ENCODE measurements at regions not wholly inside any gene's neighbourhood (a gene's known extent, or its start where the extent isn't known, plus 50 kb on each side); places are given as distances from the start of the nearest gene placed in this dataset.
"Not testable (repeated sequence)": the region's sequence is repeated elsewhere in the genome, so short reads cannot be mapped to it uniquely, and the experiment has no call there.

GRCh38 chr9:103319979-103320378, 324.8 kb downstream of the CYLC2 start:
- Histone ChIP-seq H3K27me3 (replicated peaks; ENCODE audit: insufficient read depth) (no peaks in the 10 kb centered on the region), H3K4me3 (no peak overlapping the region), H3K4me1 (ENCODE audit: control insufficient read depth in 1 of 2, low read depth in 2 of 2) (no peaks in the 10 kb centered on the region), H3K36me3 (no peaks in the 10 kb centered on the region), H3K9me3 (no peaks in the 10 kb centered on the region), H3K27ac (no peak overlapping the region)
- ATAC-seq (ENCODE audit: insufficient number of reproducible peaks, low FRiP score, low read depth), result no peak
- TF ChIP-seq, protein P1, sequence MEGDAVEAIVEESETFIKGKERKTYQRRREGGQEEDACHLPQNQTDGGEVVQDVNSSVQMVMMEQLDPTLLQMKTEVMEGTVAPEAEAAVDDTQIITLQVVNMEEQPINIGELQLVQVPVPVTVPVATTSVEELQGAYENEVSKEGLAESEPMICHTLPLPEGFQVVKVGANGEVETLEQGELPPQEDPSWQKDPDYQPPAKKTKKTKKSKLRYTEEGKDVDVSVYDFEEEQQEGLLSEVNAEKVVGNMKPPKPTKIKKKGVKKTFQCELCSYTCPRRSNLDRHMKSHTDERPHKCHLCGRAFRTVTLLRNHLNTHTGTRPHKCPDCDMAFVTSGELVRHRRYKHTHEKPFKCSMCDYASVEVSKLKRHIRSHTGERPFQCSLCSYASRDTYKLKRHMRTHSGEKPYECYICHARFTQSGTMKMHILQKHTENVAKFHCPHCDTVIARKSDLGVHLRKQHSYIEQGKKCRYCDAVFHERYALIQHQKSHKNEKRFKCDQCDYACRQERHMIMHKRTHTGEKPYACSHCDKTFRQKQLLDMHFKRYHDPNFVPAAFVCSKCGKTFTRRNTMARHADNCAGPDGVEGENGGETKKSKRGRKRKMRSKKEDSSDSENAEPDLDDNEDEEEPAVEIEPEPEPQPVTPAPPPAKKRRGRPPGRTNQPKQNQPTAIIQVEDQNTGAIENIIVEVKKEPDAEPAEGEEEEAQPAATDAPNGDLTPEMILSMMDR (IDR thresholded peaks at IDR 0.05), result no peak
- no peak for DNase-seq (ENCODE audit: low spot score)

DNA sequence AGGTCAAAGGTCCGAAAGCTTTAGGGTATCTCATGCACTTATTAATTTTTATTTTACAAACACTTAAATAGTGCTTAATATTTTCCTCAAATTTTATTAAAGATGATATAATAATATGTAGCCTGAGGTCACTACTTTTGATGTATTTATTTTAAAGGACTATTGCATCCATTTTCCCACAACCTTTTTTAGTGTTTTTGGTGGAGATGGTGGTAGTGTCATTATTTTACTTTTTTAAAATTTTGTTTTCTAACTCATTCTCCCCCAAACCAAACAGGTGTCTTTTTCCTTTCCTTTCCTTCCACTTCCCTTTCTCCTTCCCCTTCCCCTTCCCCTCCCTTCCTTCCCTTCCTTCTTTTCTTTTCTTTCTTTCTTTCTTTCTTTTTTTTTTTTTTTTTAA, 328.6 kb downstream of the CYLC2 start:
- Histone ChIP-seq H3K4me1 (ENCODE audit: control insufficient read depth in 1 of 2, low read depth in 2 of 2) (no peaks in the 10 kb centered on the region), H3K27me3 (replicated peaks; ENCODE audit: insufficient read depth) (no peaks in the 10 kb centered on the region), H3K4me3 (no peak overlapping the region), H3K27ac (no peak overlapping the region), H3K9me3 (no peaks in the 10 kb centered on the region), H3K36me3 (no peaks in the 10 kb centered on the region)
- DNase-seq (ENCODE audit: low spot score) (no peak), ATAC-seq (ENCODE audit: insufficient number of reproducible peaks, low FRiP score, low read depth) (no peak)
- TF ChIP-seq, protein P1 (IDR thresholded peaks at IDR 0.05), result no peak

GRCh38 chr9:103335461-103335860, 340.3 kb downstream of the CYLC2 start:
- no peaks in the 10 kb centered on the region for H3K4me1 ChIP-seq (ENCODE audit: control insufficient read depth in 1 of 2, low read depth in 2 of 2)
- H3K27ac ChIP-seq, result no peak overlapping the region
- H3K27me3 ChIP-seq (replicated peaks; ENCODE audit: insufficient read depth), result no peaks in the 10 kb centered on the region
- H3K36me3 ChIP-seq, result no peaks in the 10 kb centered on the region
- ATAC-seq (ENCODE audit: insufficient number of reproducible peaks, low FRiP score, low read depth) (no peak), DNase-seq (ENCODE audit: low spot score) (no peak)
- H3K9me3 ChIP-seq, result no peaks in the 10 kb centered on the region
- TF ChIP-seq, protein P1 (IDR thresholded peaks at IDR 0.05), result no peak
- H3K4me3 ChIP-seq, result no peak overlapping the region

DNA sequence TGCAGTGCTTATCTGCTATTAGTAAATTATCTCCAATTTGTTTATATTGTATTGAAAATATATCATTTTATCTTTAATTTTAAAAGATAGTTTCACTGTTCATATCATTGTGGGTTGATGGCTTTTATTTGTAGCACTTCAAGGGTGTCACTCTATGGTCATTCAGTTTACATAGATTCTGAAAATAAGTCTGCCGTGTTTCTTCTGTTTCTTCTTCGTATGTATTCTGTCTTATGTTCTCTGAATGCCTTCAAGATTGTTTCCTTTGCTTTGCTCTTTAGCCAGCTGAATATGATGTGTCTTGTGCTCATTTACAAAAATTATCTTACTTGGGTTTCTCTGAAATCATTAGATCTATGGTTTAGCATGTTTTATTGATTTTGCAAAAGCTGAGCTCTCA, 359.9 kb downstream of the CYLC2 start:
- H3K36me3 ChIP-seq, result no peaks in the 10 kb centered on the region
- TF ChIP-seq, protein P1 (IDR thresholded peaks at IDR 0.05), result no peak
- DNase-seq (ENCODE audit: low spot score), result no peak
- H3K4me1 ChIP-seq (ENCODE audit: control insufficient read depth in 1 of 2, low read depth in 2 of 2), result no peaks in the 10 kb centered on the region
- H3K4me3 ChIP-seq, result no peak overlapping the region
- H3K9me3 ChIP-seq, result no peaks in the 10 kb centered on the region
- no peak overlapping the region for H3K27ac ChIP-seq
- H3K27me3 ChIP-seq (replicated peaks; ENCODE audit: insufficient read depth), result no peaks in the 10 kb centered on the region
- ATAC-seq (ENCODE audit: insufficient number of reproducible peaks, low FRiP score, low read depth), result no peak

DNA sequence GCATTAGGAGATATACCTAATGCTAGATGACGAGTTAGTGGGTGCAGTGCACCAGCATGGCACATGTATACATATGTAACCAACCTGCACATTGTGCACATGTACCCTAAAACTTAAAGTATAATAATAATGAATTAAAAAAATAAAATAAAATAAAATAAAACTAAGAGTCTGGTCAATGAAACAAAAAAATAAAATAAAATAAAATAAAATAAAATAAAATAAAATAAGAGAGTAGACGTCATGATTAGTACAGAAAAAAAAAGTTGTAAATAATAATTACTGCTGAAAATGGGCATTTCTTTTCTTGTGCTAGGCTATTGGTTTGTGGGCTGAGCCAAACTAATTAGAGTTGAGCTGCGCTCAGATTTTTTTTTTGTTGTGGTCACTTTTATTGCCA, 362.8 kb downstream of the CYLC2 start:
- not testable (repeated sequence) for H3K36me3 ChIP-seq; H3K4me1 ChIP-seq (ENCODE audit: control insufficient read depth in 1 of 2, low read depth in 2 of 2); H3K4me3 ChIP-seq; ATAC-seq (ENCODE audit: insufficient number of reproducible peaks, low FRiP score, low read depth); H3K27ac ChIP-seq; H3K27me3 ChIP-seq (replicated peaks; ENCODE audit: insufficient read depth); H3K9me3 ChIP-seq; DNase-seq (ENCODE audit: low spot score)

DNA sequence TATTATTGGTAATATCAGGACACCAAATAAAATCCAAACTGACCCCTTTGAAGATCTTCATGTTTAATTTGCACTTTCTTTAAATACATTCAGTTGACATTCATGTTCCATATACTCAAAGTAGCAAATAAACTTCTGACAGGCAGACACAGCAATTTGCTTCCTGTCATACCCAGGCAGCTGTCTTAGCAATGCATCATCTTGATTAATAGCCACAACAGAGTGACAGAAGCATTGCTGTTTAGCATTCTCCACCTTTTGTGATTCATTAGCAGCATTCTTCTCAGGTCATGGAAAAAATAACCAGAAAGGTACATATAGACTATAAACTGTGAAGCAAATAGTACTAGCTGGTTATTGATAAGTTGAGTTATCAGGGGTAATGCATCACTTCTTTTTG, 366.8 kb downstream of the CYLC2 start:
- Histone ChIP-seq H3K36me3 (no peaks in the 10 kb centered on the region), H3K27ac (no peak overlapping the region), H3K4me3 (no peak overlapping the region), H3K9me3 (no peaks in the 10 kb centered on the region), H3K4me1 (ENCODE audit: control insufficient read depth in 1 of 2, low read depth in 2 of 2) (peaks cover 0 to 4% of the 10 kb centered on the region in 2 donors), H3K27me3 (replicated peaks; ENCODE audit: insufficient read depth) (no peaks in the 10 kb centered on the region)
- TF ChIP-seq, protein P1 (IDR thresholded peaks at IDR 0.05), result no peak
- ATAC-seq (ENCODE audit: insufficient number of reproducible peaks, low FRiP score, low read depth) (no peak), DNase-seq (ENCODE audit: low spot score) (no peak)

Measured in thoracic aorta (tissue), 2 donors.